Choroid plexus epithelial cell (primary cell): ENCODE measurements at regions not wholly inside any gene's neighbourhood (a gene's known extent, or its start where the extent isn't known, plus 50 kb on each side); places are given as distances from the start of the nearest gene placed in this dataset.

ENCODE experiments used
- DNase-seq: peaks from one replicate; pipeline ENCODE4 v3.0.0-alpha.2; 2010; ENCODE audit warnings: low read depth
- H3K4me3 ChIP-seq: 2 replicates; pipeline ENCODE4 v1.5.1; 2011; ENCODE audit warnings: low read depth, mild to moderate bottlenecking, control low read depth, low read length, moderate library complexity
- TF ChIP-seq, protein P1 (sequence below): conservative IDR thresholded peaks from 2 replicates; pipeline ENCODE4 v1.5.1; 2011; ENCODE audit warnings: low read depth, mild to moderate bottlenecking, control low read depth, inconsistent platforms, low read length, moderate library complexity

- TF ChIP-seq, protein P1, sequence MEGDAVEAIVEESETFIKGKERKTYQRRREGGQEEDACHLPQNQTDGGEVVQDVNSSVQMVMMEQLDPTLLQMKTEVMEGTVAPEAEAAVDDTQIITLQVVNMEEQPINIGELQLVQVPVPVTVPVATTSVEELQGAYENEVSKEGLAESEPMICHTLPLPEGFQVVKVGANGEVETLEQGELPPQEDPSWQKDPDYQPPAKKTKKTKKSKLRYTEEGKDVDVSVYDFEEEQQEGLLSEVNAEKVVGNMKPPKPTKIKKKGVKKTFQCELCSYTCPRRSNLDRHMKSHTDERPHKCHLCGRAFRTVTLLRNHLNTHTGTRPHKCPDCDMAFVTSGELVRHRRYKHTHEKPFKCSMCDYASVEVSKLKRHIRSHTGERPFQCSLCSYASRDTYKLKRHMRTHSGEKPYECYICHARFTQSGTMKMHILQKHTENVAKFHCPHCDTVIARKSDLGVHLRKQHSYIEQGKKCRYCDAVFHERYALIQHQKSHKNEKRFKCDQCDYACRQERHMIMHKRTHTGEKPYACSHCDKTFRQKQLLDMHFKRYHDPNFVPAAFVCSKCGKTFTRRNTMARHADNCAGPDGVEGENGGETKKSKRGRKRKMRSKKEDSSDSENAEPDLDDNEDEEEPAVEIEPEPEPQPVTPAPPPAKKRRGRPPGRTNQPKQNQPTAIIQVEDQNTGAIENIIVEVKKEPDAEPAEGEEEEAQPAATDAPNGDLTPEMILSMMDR = no peak
- no peak for DNase-seq
- H3K4me3 ChIP-seq = no peak overlapping the region
Measured at GRCh38 chr12:69131077-69131476, 108.3 kb upstream of the CPSF6 start.

- DNase-seq = no peak
- TF ChIP-seq, protein P1 = no peak
- H3K4me3 ChIP-seq = no peak overlapping the region
Measured at GRCh38 chr12:69136931-69137613, 102.3 kb upstream of the CPSF6 start.

- TF ChIP-seq, protein P1 = no peak
- H3K4me3 ChIP-seq = no peak overlapping the region
- no peak for DNase-seq
Measured at GRCh38 chr12:69141074-69141473, 98.3 kb upstream of the CPSF6 start.

DNA sequence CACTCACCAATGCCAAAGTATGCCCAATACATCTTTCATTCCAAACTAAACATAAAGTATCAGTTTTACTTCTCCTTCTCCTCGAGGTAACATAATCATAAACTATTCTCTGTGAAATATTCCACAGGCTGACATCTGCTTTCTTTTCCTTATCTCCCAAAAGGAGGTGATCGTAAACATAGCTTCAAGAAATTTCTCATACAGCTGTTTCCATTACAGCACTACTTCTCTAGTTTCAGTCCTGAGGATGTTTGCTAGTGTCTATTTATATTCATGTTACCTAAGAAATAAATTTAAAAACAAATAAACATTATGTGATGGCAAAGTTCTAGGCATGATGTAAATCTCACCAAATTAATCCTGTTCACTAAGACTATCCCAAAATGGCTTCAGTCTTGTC is 90.1 kb upstream of the CPSF6 start:
- TF ChIP-seq, protein P1 = no peak
- no peak overlapping the region for H3K4me3 ChIP-seq
- DNase-seq = peak; percentile 17

DNA sequence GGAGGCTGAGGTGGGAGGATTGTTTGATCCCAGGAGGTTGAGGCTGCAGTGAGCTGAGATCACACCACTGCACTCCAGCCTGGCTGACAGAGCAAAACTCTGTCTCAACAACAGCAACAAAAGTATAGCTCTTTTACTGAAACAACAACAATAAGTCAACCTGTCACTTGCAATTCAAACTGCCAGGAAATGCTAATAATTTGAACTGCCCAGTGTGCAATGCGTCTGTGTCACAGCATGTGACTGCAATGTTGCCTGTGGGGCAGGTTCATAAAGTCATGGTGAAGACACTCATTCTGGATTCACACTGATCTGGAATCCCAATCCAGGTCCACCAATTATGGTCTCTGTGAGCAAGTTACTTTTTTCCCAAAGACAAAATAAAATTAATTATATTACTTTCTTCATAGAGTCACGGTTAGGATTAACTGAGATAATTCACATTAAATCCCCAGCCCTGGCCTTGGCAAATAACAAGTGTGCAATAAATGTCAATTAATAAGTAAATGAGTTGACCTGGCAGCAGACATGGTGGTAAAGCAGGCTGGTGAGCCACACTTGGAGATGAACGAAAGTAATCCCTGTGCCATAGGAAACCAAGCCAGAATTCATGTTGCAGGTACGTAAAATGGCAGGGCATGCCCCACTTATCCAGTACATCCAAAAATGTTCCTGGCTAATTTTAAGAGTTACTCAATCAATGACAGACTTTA is 89.1 kb upstream of the CPSF6 start:
- TF ChIP-seq, protein P1 = no peak
- H3K4me3 ChIP-seq = no peak overlapping the region
- DNase-seq = no peak

DNA sequence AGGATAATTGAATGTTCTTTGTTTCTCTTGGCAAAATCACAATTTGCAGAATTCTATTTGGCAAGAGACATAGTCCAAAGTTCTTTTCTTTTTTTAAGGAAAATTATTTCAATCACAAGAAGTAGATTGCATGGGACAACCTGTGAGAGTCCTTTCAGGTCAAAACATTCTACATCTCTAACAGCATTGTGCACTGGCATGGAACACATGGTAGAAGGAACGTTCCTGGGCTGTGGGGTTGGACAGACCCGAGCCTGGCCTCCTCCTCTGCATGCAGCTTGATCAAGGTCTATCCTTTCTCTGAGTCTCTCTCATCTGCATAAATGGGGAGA is 88.6 kb upstream of the CPSF6 start:
- no peak for DNase-seq
- TF ChIP-seq, protein P1 = no peak
- no peak overlapping the region for H3K4me3 ChIP-seq

- TF ChIP-seq, protein P1 = no peak
- peak; percentile 65 for DNase-seq
- H3K4me3 ChIP-seq = no peak overlapping the region
Measured at GRCh38 chr12:69151254-69151764, 88.1 kb upstream of the CPSF6 start.
